Activated T-cell treated with anti-CD3 and anti-CD28 coated beads for 48 hours (primary cell): ENCODE measurements at regions not wholly inside any gene's neighbourhood (a gene's known extent, or its start where the extent isn't known, plus 50 kb on each side); places are given as distances from the start of the nearest gene placed in this dataset.
A peak's percentile ranks its signal among the peaks of the same experiment; 100 is the strongest.
"Not testable (repeated sequence)": the region's sequence is repeated elsewhere in the genome, so short reads cannot be mapped to it uniquely, and the experiment has no call there.

Experiments
- DNase-seq: peaks from one replicate; pipeline ENCODE4 v3.0.0-alpha.2; 2020; ENCODE audit warnings: low read depth

GRCh38 chr16:82298472-82298871 lies 128.4 kb upstream of the MPHOSPH6 start:
- no peak for DNase-seq

GRCh38 chr16:82295290-82296201 lies 125.5 kb upstream of the MPHOSPH6 start:
- no peak for DNase-seq

- DNase-seq: no peak
Measured at GRCh38 chr16:82293671-82294070, 123.6 kb upstream of the MPHOSPH6 start.

GRCh38 chr16:82287937-82288336 lies 117.9 kb upstream of the MPHOSPH6 start:
- no peak for DNase-seq

- DNase-seq: no peak
Measured at GRCh38 chr16:82282662-82283061, 112.6 kb upstream of the MPHOSPH6 start.

GRCh38 chr16:82281544-82281943 lies 111.5 kb upstream of the MPHOSPH6 start:
- DNase-seq: no peak

- no peak for DNase-seq
Measured at GRCh38 chr16:82280867-82281266, 110.8 kb upstream of the MPHOSPH6 start.

GRCh38 chr16:82275349-82275748 lies 105.3 kb upstream of the MPHOSPH6 start:
- DNase-seq: not testable (repeated sequence)

GRCh38 chr16:82271636-82272035 lies 101.6 kb upstream of the MPHOSPH6 start:
- DNase-seq: no peak

GRCh38 chr16:82267675-82268074 lies 97.7 kb upstream of the MPHOSPH6 start:
- DNase-seq: not testable (repeated sequence)

GRCh38 chr16:82265809-82266208 lies 95.8 kb upstream of the MPHOSPH6 start:
- no peak for DNase-seq

- DNase-seq: no peak
Measured at GRCh38 chr16:82264756-82265155, 94.7 kb upstream of the MPHOSPH6 start.

- peak; percentile 7 for DNase-seq
Measured at GRCh38 chr16:82263521-82264143, 93.6 kb upstream of the MPHOSPH6 start.

GRCh38 chr16:82262244-82262643 lies 92.2 kb upstream of the MPHOSPH6 start:
- no peak for DNase-seq

- no peak for DNase-seq
Measured at GRCh38 chr16:82260212-82260795, 90.3 kb upstream of the MPHOSPH6 start.

- DNase-seq: no peak
Measured at GRCh38 chr16:82259731-82260130, 89.7 kb upstream of the MPHOSPH6 start.

GRCh38 chr16:82257990-82258389 lies 88.0 kb upstream of the MPHOSPH6 start:
- DNase-seq: no peak

GRCh38 chr16:82252582-82252981 lies 82.6 kb upstream of the MPHOSPH6 start:
- no peak for DNase-seq

- no peak for DNase-seq
Measured at GRCh38 chr16:82248677-82249076, 78.7 kb upstream of the MPHOSPH6 start.

GRCh38 chr16:82248012-82248656 lies 78.1 kb upstream of the MPHOSPH6 start:
- DNase-seq: no peak

- DNase-seq: no peak
Measured at GRCh38 chr16:82242201-82242600, 72.2 kb upstream of the MPHOSPH6 start.

GRCh38 chr16:82241469-82242052 lies 71.5 kb upstream of the MPHOSPH6 start:
- no peak for DNase-seq
